Gastroesophageal sphincter (tissue), 4 donors: ENCODE measurements at regions not wholly inside any gene's neighbourhood (a gene's known extent, or its start where the extent isn't known, plus 50 kb on each side); places are given as distances from the start of the nearest gene placed in this dataset.

ENCODE experiments used
- ATAC-seq: fragments of 150-250 bp; one replicate; pipeline ENCODE4 v1.9.1; 2016; ENCODE audit warnings: mild to moderate bottlenecking, moderate library complexity
- H3K27ac ChIP-seq, 4 donors: fragments of 200-600 bp; sonication (generic) in 3 of 4; 1 replicate in 3 of 4; 2 replicates in 1 of 4; pipeline ENCODE4 v1.5.1; 2016 to 2019
- H3K27me3 ChIP-seq: fragments of 200-600 bp; sonication (generic); one replicate; pipeline ENCODE4 v1.5.1; 2019
- H3K36me3 ChIP-seq, 2 donors: fragments of 200-600 bp; sonication (generic); one replicate each; pipeline ENCODE4 v1.5.1; 2019; ENCODE audit warnings: control low read depth in 1 of 2
- H3K4me1 ChIP-seq, 3 donors: fragments of 200-600 bp; sonication (generic); 1 replicate in 2 of 3; 2 replicates in 1 of 3; pipeline ENCODE4 v1.5.1; 2016 to 2019; ENCODE audit warnings: control low read depth in 2 of 3
- H3K4me3 ChIP-seq, 2 donors: fragments of 200-600 bp; sonication (generic); one replicate each; pipeline ENCODE4 v1.5.1; 2019; ENCODE audit warnings: mild to moderate bottlenecking in 1 of 2, moderate library complexity in 1 of 2
- H3K9me3 ChIP-seq, 3 donors: fragments of 200-600 bp; sonication (generic); one replicate each; pipeline ENCODE4 v1.5.1; 2017 to 2019; ENCODE audit warnings: control low read depth in 2 of 3
- CTCF ChIP-seq, 4 experiments: fragments of 200-600 bp in 2 of 4; fragments of 450-650 bp in 2 of 4; sonication (generic) in 1 of 4; IDR thresholded peaks; one replicate each; pipeline ENCODE4 v1.5.1; 2017 to 2019; ENCODE audit warnings: antibody characterized with exemption in 4 of 4, mild to moderate bottlenecking in 2 of 4, moderate library complexity in 2 of 4
- EP300 ChIP-seq: sonication (generic); formaldehyde crosslinking; IDR thresholded peaks from one replicate; pipeline ENCODE4 v1.6.1; 2017; ENCODE audit warnings: antibody characterized with exemption, mild to moderate bottlenecking
- POLR2A ChIP-seq, 2 donors: fragments of 450-650 bp; IDR thresholded peaks; one replicate each; pipeline ENCODE4 v1.6.1; 2017; ENCODE audit warnings: antibody characterized with exemption in 2 of 2, mild to moderate bottlenecking in 2 of 2, moderate library complexity in 1 of 2
- POLR2AphosphoS5 ChIP-seq: sonication (generic); formaldehyde crosslinking; IDR thresholded peaks from one replicate; pipeline ENCODE4 v1.6.1; 2017; ENCODE audit warnings: antibody characterized with exemption
- WGBS, 2 donors: methylation state at CpG; one replicate each; pipeline ENCODE4 v1.1.5; 2018; ENCODE audit warnings: low coverage in 1 of 2; 5-methylcytosine and 5-hydroxymethylcytosine counted together

DNA sequence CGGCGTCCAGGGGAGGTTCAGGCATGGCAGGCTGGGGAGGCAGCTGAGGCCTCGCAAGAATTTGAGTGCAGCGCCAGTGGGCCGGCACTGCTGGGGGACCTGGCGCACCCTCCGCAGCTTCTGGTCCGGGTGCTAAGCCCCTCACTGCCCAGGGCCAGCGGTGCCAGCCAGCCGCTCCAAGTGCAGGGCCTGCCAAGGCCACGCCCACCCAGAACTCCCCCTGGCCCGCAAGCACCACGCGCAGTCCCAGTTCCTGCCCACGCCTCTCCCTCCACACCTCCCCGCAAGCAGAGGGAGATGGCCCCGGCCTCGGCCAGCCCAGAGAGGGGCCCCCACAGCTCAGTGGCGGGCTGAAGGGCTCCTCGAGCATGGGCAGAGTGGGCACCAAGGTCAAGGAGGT, 2017.3 kb downstream of the LRRC4C start:
- ATAC-seq, result no peak
- Histone ChIP-seq H3K27ac (no peak overlapping the region), H3K27me3 (no peaks in the 10 kb centered on the region), H3K4me3 (no peak overlapping the region), H3K36me3 (no peaks in the 10 kb centered on the region), H3K9me3 (peaks cover 0 to 10% (median 0%) of the 10 kb centered on the region in 3 donors), H3K4me1 (no peaks in the 10 kb centered on the region)
- TF ChIP-seq CTCF (IDR thresholded peaks at IDR 0.05), result no peak
- TF ChIP-seq EP300, result no peak
- TF ChIP-seq POLR2AphosphoS5, result no peak
- TF ChIP-seq POLR2A (IDR thresholded peaks at IDR 0.05), result no peak
- no CpG with 5 or more reads among the region's 20 CpGs for WGBS, 2 donors

DNA sequence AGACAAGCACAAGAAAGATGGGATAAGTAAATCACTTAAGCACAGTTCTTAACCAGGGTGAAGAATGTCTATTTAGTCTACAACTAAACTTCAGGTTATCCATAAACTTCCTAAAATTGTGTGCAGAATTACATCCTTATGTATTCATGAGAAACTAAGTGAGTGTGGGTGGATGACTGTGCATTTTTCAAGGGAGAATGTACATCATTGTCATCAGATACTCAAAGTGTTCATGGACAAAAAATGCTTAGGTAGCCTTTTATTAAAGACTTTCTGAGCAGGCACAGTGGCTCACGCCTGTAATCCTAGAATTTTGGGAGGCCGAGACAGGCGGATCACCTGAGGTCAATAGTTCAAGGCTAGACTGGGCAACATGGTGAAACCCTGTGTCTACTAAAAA, 2023.8 kb downstream of the LRRC4C start:
- TF ChIP-seq EP300, result no peak
- TF ChIP-seq POLR2AphosphoS5, result no peak
- no peak for TF ChIP-seq POLR2A (IDR thresholded peaks at IDR 0.05)
- TF ChIP-seq CTCF (IDR thresholded peaks at IDR 0.05), result no peak
- no peak for ATAC-seq
- no peaks in the 10 kb centered on the region for H3K9me3 ChIP-seq
- no peaks in the 10 kb centered on the region for H3K4me1 ChIP-seq
- H3K27ac ChIP-seq, result no peak overlapping the region
- no peaks in the 10 kb centered on the region for H3K36me3 ChIP-seq
- H3K27me3 ChIP-seq, result no peaks in the 10 kb centered on the region
- no peak overlapping the region for H3K4me3 ChIP-seq
- WGBS, 2 donors, result 89 to 100% methylated on average over 1 to 3 of the region's 3 CpGs

GRCh38 chr11:39434466-39434865, 2025.0 kb downstream of the LRRC4C start:
- ATAC-seq, result no peak
- Histone ChIP-seq H3K36me3 (no peaks in the 10 kb centered on the region), H3K4me3 (no peak overlapping the region), H3K4me1 (no peaks in the 10 kb centered on the region), H3K27ac (no peak overlapping the region), H3K9me3 (no peaks in the 10 kb centered on the region), H3K27me3 (no peaks in the 10 kb centered on the region)
- WGBS, 2 donors, result 40 to 50% methylated on average over 1 of the region's 1 CpG
- TF ChIP-seq POLR2AphosphoS5 (no peak), EP300 (no peak), POLR2A (IDR thresholded peaks at IDR 0.05) (no peak), CTCF (IDR thresholded peaks at IDR 0.05) (no peak)

DNA sequence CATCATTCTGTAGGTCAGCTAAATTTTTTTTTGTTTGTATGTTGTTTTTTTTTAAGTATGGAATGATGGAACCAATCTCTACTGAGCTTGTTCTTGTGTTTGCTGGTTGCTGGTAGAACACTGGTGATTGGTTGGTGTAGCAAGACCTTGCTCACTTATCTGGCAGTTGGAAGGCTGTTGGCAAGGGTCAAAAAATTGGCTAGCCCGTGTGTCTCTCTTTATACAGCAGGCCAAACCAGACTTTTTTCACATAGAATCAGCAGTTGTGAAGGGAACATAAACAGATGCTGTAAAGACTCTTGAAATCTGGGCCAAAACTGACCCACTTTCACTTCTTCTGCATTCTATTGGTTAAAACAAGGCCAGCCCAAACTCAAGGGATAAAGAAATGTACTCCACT, 2026.5 kb downstream of the LRRC4C start:
- WGBS, 2 donors, result 0 to 17% methylated on average over 1 of the region's 1 CpG
- Histone ChIP-seq H3K9me3 (no peaks in the 10 kb centered on the region), H3K36me3 (no peaks in the 10 kb centered on the region), H3K4me1 (no peaks in the 10 kb centered on the region), H3K27me3 (no peaks in the 10 kb centered on the region), H3K4me3 (no peak overlapping the region), H3K27ac (no peak overlapping the region)
- ATAC-seq, result no peak
- TF ChIP-seq POLR2AphosphoS5, result no peak
- TF ChIP-seq POLR2A (IDR thresholded peaks at IDR 0.05), result no peak
- no peak for TF ChIP-seq CTCF (IDR thresholded peaks at IDR 0.05)
- no peak for TF ChIP-seq EP300

- 69 to 77% methylated on average over 2 of the region's 2 CpGs for WGBS, 2 donors
- no peak overlapping the region for H3K27ac ChIP-seq
- TF ChIP-seq EP300 (no peak), POLR2A (IDR thresholded peaks at IDR 0.05) (no peak), POLR2AphosphoS5 (no peak), CTCF (IDR thresholded peaks at IDR 0.05) (no peak)
- no peaks in the 10 kb centered on the region for H3K36me3 ChIP-seq
- H3K4me1 ChIP-seq, result no peaks in the 10 kb centered on the region
- no peaks in the 10 kb centered on the region for H3K27me3 ChIP-seq
- no peak for ATAC-seq
- H3K9me3 ChIP-seq, result no peaks in the 10 kb centered on the region
- H3K4me3 ChIP-seq, result no peak overlapping the region
These were observed 2034.2 kb downstream of the LRRC4C start for GRCh38 chr11:39425226-39425625.
